Endothelial cell of umbilical vein (primary cell): ENCODE measurements at regions not wholly inside any gene's neighbourhood (a gene's known extent, or its start where the extent isn't known, plus 50 kb on each side); places are given as distances from the start of the nearest gene placed in this dataset.

Experiments used
- BruUV-seq: library from RNA; stranded (reverse); fragments of 400-500 nt; replicated peaks from 2 replicates; lab custom pipeline; 2021; lab: Mats Ljungman, UMichigan
- CTCF ChIA-PET: fragments of 300-600, 350-600 bp; sonication (Branson Sonifier 250); formaldehyde crosslinking; loops from one replicate; lab custom pipeline; 2021; ENCODE audit warnings: antibody characterized with exemption, inconsistent platforms; lab: Charles Lee
- POLR2A ChIA-PET: fragments of 300-600, 350-600 bp; sonication (Branson Sonifier 250); formaldehyde crosslinking; loops from one replicate; lab custom pipeline; 2021; ENCODE audit warnings: antibody characterized with exemption, inconsistent platforms; lab: Charles Lee
- DNase-seq: peaks from one replicate; pipeline ENCODE4 v3.0.0-alpha.2; 2011; ENCODE audit warnings: low read depth, low spot score
- FAIRE-seq: peaks from 2 replicates; lab custom pipeline; 2011; peaks lifted over from hg19 to GRCh38; lab: Jason Lieb, UNC
- H2AFZ ChIP-seq: 2 replicates; pipeline ENCODE4 v1.6.0; 2012; ENCODE audit warnings: low read depth, low read length, control low read depth, inconsistent platforms
- H3K27ac ChIP-seq: 2 replicates; pipeline ENCODE4 v1.5.1; 2011; ENCODE audit warnings: low read depth, mild to moderate bottlenecking, control low read depth, low read length, moderate library complexity; ENCODE audit not compliant: insufficient read depth
- H3K27me3 ChIP-seq, 2 experiments: 2 replicates each; pipeline versions ENCODE4 v1.6.0 to v1.6.1; 2011; ENCODE audit warnings: low read length in 2 of 2, mixed read lengths in 1 of 2; ENCODE audit not compliant: control insufficient read depth in 2 of 2, insufficient read depth in 2 of 2
- H3K36me3 ChIP-seq, 2 experiments: 2 replicates in 1 of 2; 3 replicates in 1 of 2; pipeline ENCODE4 v1.5.1; 2011; ENCODE audit warnings: low read length in 2 of 2, mild to moderate bottlenecking in 1 of 2, moderate library complexity in 1 of 2; ENCODE audit not compliant: control insufficient read depth in 2 of 2, insufficient read depth in 2 of 2; ENCODE audit errors: extremely low read depth in 1 of 2
- H3K4me1 ChIP-seq: 3 replicates; pipeline ENCODE4 v1.5.1; 2011; ENCODE audit warnings: mild to moderate bottlenecking, low read length; ENCODE audit not compliant: control insufficient read depth, insufficient read depth; ENCODE audit errors: extremely low read depth
- H3K4me2 ChIP-seq: 2 replicates; pipeline ENCODE4 v1.6.1; 2011; ENCODE audit warnings: low read length, control low read depth, mixed read lengths; ENCODE audit not compliant: insufficient read depth
- H3K4me3 ChIP-seq, 3 experiments: fragments of 200-600 bp in 1 of 3; sonication (generic), shearing (Covaris generic) in 1 of 3; replicated peaks in 1 of 3; 2 replicates each; pipeline ENCODE4 v1.5.1; 2011 to 2016; ENCODE audit warnings: control low read depth in 3 of 3, low read length in 3 of 3, mild to moderate bottlenecking in 2 of 3, inconsistent platforms in 1 of 3, low read depth in 1 of 3, moderate library complexity in 1 of 3; ENCODE audit not compliant: insufficient read depth in 1 of 3
- H3K79me2 ChIP-seq: 2 replicates; pipeline ENCODE4 v1.6.0; 2012; ENCODE audit warnings: low read length, inconsistent platforms; ENCODE audit not compliant: control insufficient read depth, insufficient read depth
- H3K9ac ChIP-seq: replicated peaks from 2 replicates; pipeline ENCODE3; 2011; ENCODE audit warnings: low read length, control low read depth; ENCODE audit not compliant: insufficient read depth; ENCODE audit errors: extremely low read depth
- H3K9me1 ChIP-seq: replicated peaks from 3 replicates; pipeline ENCODE4 v1.6.0; 2011; ENCODE audit warnings: mild to moderate bottlenecking, low read length; ENCODE audit not compliant: control insufficient read depth, insufficient read depth; ENCODE audit errors: extremely low read depth
- H3K9me3 ChIP-seq: replicated peaks from 2 replicates; pipeline ENCODE4 v1.5.1; 2012; ENCODE audit warnings: low read length, inconsistent platforms; ENCODE audit not compliant: control insufficient read depth, insufficient read depth
- H4K20me1 ChIP-seq: replicated peaks from 2 replicates; pipeline ENCODE3; 2011; ENCODE audit warnings: mild to moderate bottlenecking, low read length; ENCODE audit not compliant: control insufficient read depth, insufficient read depth; ENCODE audit errors: extremely low read depth
- EZH2 ChIP-seq: IDR thresholded peaks from 2 replicates; pipeline ENCODE4 v1.6.1; 2012; ENCODE audit warnings: borderline replicate concordance, low read depth, mild to moderate bottlenecking, moderate library complexity, low read length, inconsistent platforms; ENCODE audit not compliant: severe bottlenecking
- GATA2 ChIP-seq: IDR thresholded peaks from 2 replicates; pipeline ENCODE4 v1.7.0; 2011; ENCODE audit warnings: low read depth, mild to moderate bottlenecking, moderate library complexity, mixed read lengths, low read length; ENCODE audit not compliant: insufficient read length, insufficient read depth
- POLR2A ChIP-seq: IDR thresholded peaks from 2 replicates; pipeline ENCODE4 v1.6.1; 2012; ENCODE audit warnings: low read depth, mild to moderate bottlenecking, control low read depth, low read length
- POLR2AphosphoS5 ChIP-seq: IDR thresholded peaks from 2 replicates; pipeline ENCODE4 v1.6.1; 2012; ENCODE audit warnings: low read depth, mild to moderate bottlenecking, control low read depth, low read length, moderate library complexity; ENCODE audit not compliant: insufficient read depth
- dilution Hi-C: fragments of 300-500 bp; cut with MboI; formaldehyde crosslinking; loops from one replicate; pipeline ENCODE4 v1.15.0; 2019; ENCODE audit warnings: low sequenced_read_pairs; ENCODE audit not compliant: extremely low pct_ligation_motif_present
- intact Hi-C: fragments of 100-400 bp; cut with micrococcal nuclease; formaldehyde crosslinking; loops from one replicate; pipeline ENCODE4 v1.10.0; 2022
- TF ChIP-seq, protein P1 (sequence below): IDR thresholded peaks from 2 replicates; pipeline ENCODE4 v1.6.1; 2011; ENCODE audit not compliant: insufficient read depth, insufficient read length

DNA sequence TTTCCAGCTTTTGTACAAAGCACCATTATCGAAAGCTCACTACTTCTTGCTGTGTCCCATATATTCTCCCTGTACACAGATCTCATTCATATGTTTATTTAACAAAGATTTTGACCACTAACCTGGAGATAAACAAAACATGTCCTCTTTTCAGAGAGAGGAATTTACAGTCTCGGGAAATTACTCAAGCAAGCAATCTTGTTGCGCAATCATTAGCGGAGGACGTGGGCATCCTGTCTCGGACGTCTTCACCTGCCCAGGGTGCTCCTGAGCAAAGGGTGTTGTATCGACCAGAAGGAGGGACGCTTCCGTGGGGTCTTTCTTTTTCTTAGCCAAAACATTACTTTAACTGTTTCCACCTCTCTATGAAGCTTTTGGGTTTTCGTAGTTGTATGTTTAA is 66.5 kb upstream of the CLCN4 start:
- ChIA-PET POLR2A (no interaction called here), CTCF (interaction anchor here (1.0 to 1.1 kb wide), 2 partner anchors 29 to 42 kb away, joined by 3 read pairs; no protein-coding TSS in a partner anchor)
- Histone ChIP-seq H2AFZ (no peak overlapping the region), H3K9me3 (no peaks in the 10 kb centered on the region), H3K27ac (no peak overlapping the region), H3K4me1 (peaks cover 20% of the 10 kb centered on the region), H3K9ac (no peak overlapping the region), H3K4me3 (no peak overlapping the region), H4K20me1 (no peaks in the 10 kb centered on the region), H3K9me1 (no peaks in the 10 kb centered on the region), H3K36me3 (peaks cover 0 to 8% of the 10 kb centered on the region in 2 experiments), H3K79me2 (peaks cover 10% of the 10 kb centered on the region), H3K27me3 (no peaks in the 10 kb centered on the region), H3K4me2 (no peak overlapping the region)
- intact Hi-C loops, result no loop called here
- TF ChIP-seq GATA2 (no peak), POLR2A (no peak), EZH2 (no peak), POLR2AphosphoS5 (no peak)
- TF ChIP-seq, protein P1, sequence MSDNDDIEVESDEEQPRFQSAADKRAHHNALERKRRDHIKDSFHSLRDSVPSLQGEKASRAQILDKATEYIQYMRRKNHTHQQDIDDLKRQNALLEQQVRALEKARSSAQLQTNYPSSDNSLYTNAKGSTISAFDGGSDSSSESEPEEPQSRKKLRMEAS, result no peak
- dilution Hi-C loops, result no loop called here
- FAIRE-seq (no peak), DNase-seq (no peak)
- no TSS peak for BruUV-seq

DNA sequence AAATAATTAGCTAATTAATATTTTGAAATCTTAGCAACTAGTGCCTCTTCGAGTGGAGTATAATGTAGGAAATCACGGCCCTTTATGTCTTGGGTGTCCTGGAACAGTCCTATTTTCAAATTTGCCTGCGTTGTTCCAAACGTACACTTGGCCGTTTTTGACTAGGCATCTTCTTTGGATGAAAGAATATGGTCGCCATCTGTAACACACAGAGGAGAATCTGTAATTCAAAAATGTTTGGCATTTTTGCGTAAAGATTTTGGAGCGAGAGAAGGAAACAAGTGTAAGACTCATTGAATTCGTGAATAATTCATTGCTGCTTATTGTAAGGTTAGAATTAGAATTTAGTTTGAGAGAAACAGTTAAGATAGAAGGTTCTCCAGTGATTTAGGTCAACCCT is 61.5 kb upstream of the CLCN4 start:
- no peaks in the 10 kb centered on the region for H3K79me2 ChIP-seq
- H3K9me3 ChIP-seq, result no peaks in the 10 kb centered on the region
- DNase-seq, result no peak
- H3K4me1 ChIP-seq, result no peaks in the 10 kb centered on the region
- H3K27me3 ChIP-seq, result no peaks in the 10 kb centered on the region
- no peaks in the 10 kb centered on the region for H4K20me1 ChIP-seq
- no peak overlapping the region for H3K9ac ChIP-seq
- H3K27ac ChIP-seq, result no peak overlapping the region
- no peak for TF ChIP-seq POLR2AphosphoS5
- TF ChIP-seq, protein P1, result no peak
- H2AFZ ChIP-seq, result no peak overlapping the region
- FAIRE-seq, result peak; percentile 18
- H3K4me3 ChIP-seq, result no peak overlapping the region
- H3K36me3 ChIP-seq, result peaks cover 9 to 10% of the 10 kb centered on the region in 2 experiments
- no TSS peak for BruUV-seq
- dilution Hi-C loops, result no loop called here
- no peaks in the 10 kb centered on the region for H3K9me1 ChIP-seq
- POLR2A ChIA-PET, result no interaction called here
- intact Hi-C loops, result no loop called here
- CTCF ChIA-PET, result interaction anchor here (1.0 kb wide), 1 partner anchor 25 kb away, joined by 6 read pairs; no protein-coding TSS in a partner anchor
- H3K4me2 ChIP-seq, result no peak overlapping the region
